ENCODE measurements at regions not wholly inside any gene's neighbourhood (a gene's known extent, or its start where the extent isn't known, plus 50 kb on each side); places are given as distances from the start of the nearest gene placed in this dataset.
A peak's percentile ranks its signal among the peaks of the same experiment; 100 is the strongest.

- Histone ChIP-seq H4K20me1 (ENCODE audit: control insufficient read depth, extremely low read depth, insufficient read depth, low read length) (no peaks in the 10 kb centered on the region), H2AFZ (ENCODE audit: low read length) (no peak overlapping the region), H3K4me2 (ENCODE audit: extremely low read depth, insufficient read depth, low read length) (no peak overlapping the region), H3K79me2 (ENCODE audit: control insufficient read depth, insufficient read depth, low read length) (no peaks in the 10 kb centered on the region), H3K27ac (ENCODE audit: insufficient read depth, low read length) (no peak overlapping the region), H3K4me1 (ENCODE audit: control insufficient read depth, extremely low read depth, insufficient read depth, low read length) (no peaks in the 10 kb centered on the region), H3K9me3 (ENCODE audit: control insufficient read depth, insufficient read depth, low read depth, low read length) (no peaks in the 10 kb centered on the region), H3K36me3 (ENCODE audit: control insufficient read depth, insufficient read depth, low read length) (no peaks in the 10 kb centered on the region), H3K9ac (ENCODE audit: insufficient read depth, low read length) (no peak overlapping the region), H3K4me3 (replicated peaks in 1 of 4; ENCODE audit: control extremely low read depth in 1 of 4, insufficient read depth in 1 of 4, low read depth in 3 of 4, low read length in 4 of 4) (no peak overlapping the region), H3K27me3 (ENCODE audit: control insufficient read depth, insufficient read depth, low read length) (no peaks in the 10 kb centered on the region)
- TF ChIP-seq EZH2 (IDR thresholded peaks at IDR 0.05; ENCODE audit: low read length, missing control alignments) (no peak), CTCF (conservative IDR thresholded peaks at IDR 0.05 in 1 of 2, IDR thresholded peaks at IDR 0.05 in 1 of 2; ENCODE audit: low read depth in 1 of 2, low read length in 2 of 2) (no peak)
- peak in 1 of 2 donors; percentile 57 for DNase-seq (ENCODE audit: low read depth in 2 of 2)
Measured at GRCh38 chr10:33666686-33667480, 332.4 kb upstream of the NRP1 start.

- peak; percentile 37 to 80 for DNase-seq (ENCODE audit: low read depth in 2 of 2)
- peaks cover 2% of the 10 kb centered on the region for H3K4me1 ChIP-seq (ENCODE audit: control insufficient read depth, extremely low read depth, insufficient read depth, low read length)
- TF ChIP-seq CTCF (conservative IDR thresholded peaks at IDR 0.05 in 1 of 2, IDR thresholded peaks at IDR 0.05 in 1 of 2; ENCODE audit: low read depth in 1 of 2, low read length in 2 of 2) (no peak), EZH2 (IDR thresholded peaks at IDR 0.05; ENCODE audit: low read length, missing control alignments) (no peak)
Measured at GRCh38 chr10:33665501-33665900, 331.0 kb upstream of the NRP1 start.

GRCh38 chr10:33664070-33664469, 329.6 kb upstream of the NRP1 start:
- Histone ChIP-seq H3K4me2 (ENCODE audit: extremely low read depth, insufficient read depth, low read length) (no peak overlapping the region), H3K9me3 (ENCODE audit: control insufficient read depth, insufficient read depth, low read depth, low read length) (no peaks in the 10 kb centered on the region), H3K4me1 (ENCODE audit: control insufficient read depth, extremely low read depth, insufficient read depth, low read length) (peaks cover 2% of the 10 kb centered on the region), H2AFZ (ENCODE audit: low read length) (no peak overlapping the region), H3K4me3 (replicated peaks in 1 of 4; ENCODE audit: control extremely low read depth in 1 of 4, insufficient read depth in 1 of 4, low read depth in 3 of 4, low read length in 4 of 4) (no peak overlapping the region), H3K36me3 (ENCODE audit: control insufficient read depth, insufficient read depth, low read length) (no peaks in the 10 kb centered on the region), H4K20me1 (ENCODE audit: control insufficient read depth, extremely low read depth, insufficient read depth, low read length) (no peaks in the 10 kb centered on the region), H3K27me3 (ENCODE audit: control insufficient read depth, insufficient read depth, low read length) (no peaks in the 10 kb centered on the region), H3K9ac (ENCODE audit: insufficient read depth, low read length) (no peak overlapping the region), H3K79me2 (ENCODE audit: control insufficient read depth, insufficient read depth, low read length) (no peaks in the 10 kb centered on the region), H3K27ac (ENCODE audit: insufficient read depth, low read length) (no peak overlapping the region)
- no peak for DNase-seq (ENCODE audit: low read depth in 2 of 2)
- no peak for TF ChIP-seq CTCF (conservative IDR thresholded peaks at IDR 0.05 in 1 of 2, IDR thresholded peaks at IDR 0.05 in 1 of 2; ENCODE audit: low read depth in 1 of 2, low read length in 2 of 2)

More at GRCh38 chr10:33665501-33665900, 331.0 kb upstream of the NRP1 start:
- Histone ChIP-seq H4K20me1 (ENCODE audit: control insufficient read depth, extremely low read depth, insufficient read depth, low read length) (no peaks in the 10 kb centered on the region), H3K27ac (ENCODE audit: insufficient read depth, low read length) (no peak overlapping the region), H3K9ac (ENCODE audit: insufficient read depth, low read length) (no peak overlapping the region), H3K27me3 (ENCODE audit: control insufficient read depth, insufficient read depth, low read length) (no peaks in the 10 kb centered on the region), H3K4me3 (replicated peaks in 1 of 4; ENCODE audit: control extremely low read depth in 1 of 4, insufficient read depth in 1 of 4, low read depth in 3 of 4, low read length in 4 of 4) (no peak overlapping the region), H3K36me3 (ENCODE audit: control insufficient read depth, insufficient read depth, low read length) (no peaks in the 10 kb centered on the region), H2AFZ (ENCODE audit: low read length) (no peak overlapping the region), H3K79me2 (ENCODE audit: control insufficient read depth, insufficient read depth, low read length) (no peaks in the 10 kb centered on the region), H3K4me2 (ENCODE audit: extremely low read depth, insufficient read depth, low read length) (no peak overlapping the region), H3K9me3 (ENCODE audit: control insufficient read depth, insufficient read depth, low read depth, low read length) (no peaks in the 10 kb centered on the region)
